GM18519 (cell line): ENCODE measurements at regions not wholly inside any gene's neighbourhood (a gene's known extent, or its start where the extent isn't known, plus 50 kb on each side); places are given as distances from the start of the nearest gene placed in this dataset.

Experiments used
- ATAC-seq: cut with Tn5 transposase; IDR thresholded peaks from one replicate; pipeline ENCODE4 v1.9.1; 2021; ENCODE audit warnings: mild to moderate bottlenecking, moderate library complexity; ENCODE audit not compliant: unreplicated experiment, low FRiP score

DNA sequence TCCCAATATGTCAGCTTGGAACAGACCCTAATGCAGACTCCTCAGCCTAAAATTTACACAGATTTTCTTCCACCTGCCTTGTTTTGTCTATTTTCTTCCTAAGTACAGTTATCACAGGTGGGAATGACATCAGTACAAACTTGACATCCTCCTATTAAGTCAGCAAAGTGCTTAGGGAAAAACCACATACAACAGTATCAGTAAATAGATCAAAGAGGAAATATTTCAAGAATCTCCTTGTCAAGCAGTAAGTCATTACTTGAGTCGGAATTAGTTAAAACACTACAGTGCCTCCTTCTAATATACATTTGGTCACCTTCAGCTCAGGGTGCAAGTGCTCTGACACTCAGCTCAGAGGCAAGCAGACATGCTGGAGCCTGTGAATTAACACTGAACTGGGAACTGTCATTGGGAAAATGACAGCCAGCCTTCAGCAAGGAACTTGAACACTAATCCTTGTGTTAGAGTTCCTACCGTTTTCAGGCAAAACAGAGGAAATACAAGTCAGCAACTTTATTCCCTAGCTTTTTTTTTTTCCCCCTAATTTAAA, 394.3 kb upstream of the HTR2A start:
- no peak for ATAC-seq

- ATAC-seq: no peak
Measured at GRCh38 chr13:47289567-47289966, 392.7 kb upstream of the HTR2A start.

DNA sequence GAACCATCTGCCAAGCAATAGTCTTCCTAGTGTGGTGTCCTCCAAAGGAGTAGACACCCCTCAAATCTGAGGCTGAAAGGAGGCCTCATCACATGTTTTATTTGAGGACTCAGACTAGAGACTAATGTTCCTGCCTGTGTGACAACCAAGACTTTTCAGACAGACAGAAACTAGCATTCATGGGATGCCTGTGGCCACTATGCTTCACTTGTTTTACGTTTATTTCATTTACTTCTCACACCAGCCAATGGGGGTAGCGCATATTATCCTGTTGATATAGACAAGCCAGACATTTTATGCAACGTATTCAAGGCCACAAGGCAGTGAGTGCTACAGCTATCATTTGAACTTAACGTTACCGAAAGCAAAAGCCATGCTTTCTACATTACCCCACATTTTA, 391.7 kb upstream of the HTR2A start:
- ATAC-seq: no peak

GRCh38 chr13:47287291-47287751, 390.5 kb upstream of the HTR2A start:
- no peak for ATAC-seq

DNA sequence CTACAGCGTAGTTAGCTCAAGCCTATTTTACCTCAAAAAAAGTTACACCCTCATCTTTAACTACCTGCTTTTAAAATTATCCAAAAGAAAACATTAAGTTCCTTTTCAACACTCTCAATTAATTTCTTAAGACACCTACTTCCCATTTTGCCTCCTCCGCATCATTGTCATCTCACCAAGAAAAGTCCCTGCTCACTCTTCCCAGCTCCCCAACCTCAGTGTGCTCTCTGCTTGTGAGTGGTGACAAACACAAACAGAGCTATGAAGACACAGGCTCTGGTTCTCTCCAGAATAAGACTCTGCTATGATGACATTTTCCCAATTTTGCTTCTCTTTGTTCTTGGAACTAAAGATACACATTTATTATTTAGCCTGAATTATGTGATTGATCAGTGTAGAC, 385.1 kb upstream of the HTR2A start:
- ATAC-seq: no peak

- no peak for ATAC-seq
Measured at GRCh38 chr13:47279920-47280319, 383.1 kb upstream of the HTR2A start.

DNA sequence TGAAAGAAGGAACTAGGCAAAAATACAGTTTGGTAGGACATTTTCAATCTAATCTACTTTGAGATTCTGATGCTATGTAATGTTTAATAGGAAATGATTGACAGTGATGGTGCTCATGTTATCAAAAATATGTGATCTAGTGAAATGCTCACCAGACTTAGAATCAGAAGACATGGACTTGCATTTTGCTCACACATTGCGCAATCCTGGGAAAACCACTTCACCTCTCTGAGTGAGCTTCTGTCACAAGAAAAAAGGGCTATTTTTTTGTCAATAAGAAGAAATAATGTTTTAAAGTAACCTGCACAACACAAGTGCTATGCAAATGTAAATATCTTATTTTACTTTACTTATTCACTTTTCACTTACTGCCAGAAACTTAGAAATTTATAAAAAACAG, 380.9 kb upstream of the HTR2A start:
- no peak for ATAC-seq

DNA sequence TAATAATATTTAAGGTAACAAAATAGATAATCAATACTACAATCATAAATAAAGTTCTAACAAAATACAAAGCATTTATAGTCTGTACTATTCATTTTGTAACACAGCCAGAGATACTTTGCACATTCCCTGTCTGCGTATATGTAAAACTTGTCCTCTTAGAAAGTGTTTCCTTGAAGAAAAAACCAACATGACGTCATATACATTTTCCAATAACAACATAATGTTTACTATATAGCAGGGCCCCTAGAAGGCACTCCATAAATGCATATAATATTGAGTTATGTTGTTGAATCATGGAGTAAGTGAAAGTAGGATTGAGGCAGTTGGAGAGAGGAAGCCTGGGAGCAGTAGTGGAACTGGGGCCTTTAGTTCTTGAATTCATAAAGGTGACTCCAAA, 371.4 kb upstream of the HTR2A start:
- ATAC-seq: no peak

DNA sequence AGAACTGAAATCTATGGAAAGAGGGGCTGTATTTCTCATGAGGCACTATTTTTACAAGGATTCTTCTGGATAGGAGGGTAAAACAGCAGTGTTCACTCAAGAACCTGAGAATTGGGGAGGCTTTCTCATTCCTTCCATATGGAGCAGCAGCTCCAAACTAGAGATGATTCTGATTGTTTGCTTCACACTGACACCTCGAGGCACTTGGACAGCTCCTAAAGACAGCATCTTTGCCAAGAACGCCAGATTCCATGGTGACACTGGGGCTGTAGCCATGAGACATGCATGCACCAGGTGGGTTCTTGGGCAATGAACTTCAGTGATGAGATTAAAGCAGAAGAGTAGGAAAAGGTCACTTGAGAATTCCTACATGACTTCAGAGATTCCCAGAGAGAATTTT, 361.5 kb upstream of the HTR2A start:
- no peak for ATAC-seq

DNA sequence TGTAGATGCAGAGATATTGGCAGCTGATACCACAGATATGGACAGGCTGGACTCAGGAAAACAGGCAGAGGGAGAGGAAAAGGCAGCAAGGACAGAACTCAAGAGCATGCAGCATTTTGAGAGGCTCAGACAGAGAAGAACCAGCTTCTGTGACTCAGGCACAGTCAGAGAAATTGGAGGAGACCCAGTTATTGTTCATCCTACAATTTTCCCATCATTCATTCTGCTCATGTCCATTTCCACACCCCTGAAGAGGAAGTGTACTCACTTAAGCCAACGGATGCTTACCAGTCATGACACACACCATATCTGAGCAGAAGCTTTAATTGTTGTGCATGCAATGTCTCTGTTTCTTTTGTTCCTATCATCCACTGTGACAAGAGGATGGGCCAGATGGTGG, 359.8 kb upstream of the HTR2A start:
- no peak for ATAC-seq

DNA sequence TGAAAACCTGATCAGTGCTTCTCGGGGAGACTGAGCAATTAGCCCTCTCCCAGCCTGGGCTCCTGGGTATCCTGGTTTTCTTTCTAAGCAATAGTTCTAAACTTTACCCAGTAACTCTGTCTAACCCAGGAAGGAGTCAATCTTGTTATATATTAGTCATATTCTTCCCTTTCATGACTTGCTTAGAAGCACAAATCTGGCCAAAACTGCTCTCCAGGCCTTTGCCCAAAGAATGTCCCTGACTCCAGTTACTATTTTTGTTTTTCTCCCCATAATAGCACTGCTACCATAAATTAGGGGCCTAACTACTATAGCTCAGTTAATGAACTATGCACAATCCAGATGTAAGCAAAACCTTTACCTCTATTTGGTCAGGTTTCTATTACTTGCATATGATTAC, 355.8 kb upstream of the HTR2A start:
- ATAC-seq: no peak

GRCh38 chr13:47251771-47252170, 354.9 kb upstream of the HTR2A start:
- ATAC-seq: no peak

DNA sequence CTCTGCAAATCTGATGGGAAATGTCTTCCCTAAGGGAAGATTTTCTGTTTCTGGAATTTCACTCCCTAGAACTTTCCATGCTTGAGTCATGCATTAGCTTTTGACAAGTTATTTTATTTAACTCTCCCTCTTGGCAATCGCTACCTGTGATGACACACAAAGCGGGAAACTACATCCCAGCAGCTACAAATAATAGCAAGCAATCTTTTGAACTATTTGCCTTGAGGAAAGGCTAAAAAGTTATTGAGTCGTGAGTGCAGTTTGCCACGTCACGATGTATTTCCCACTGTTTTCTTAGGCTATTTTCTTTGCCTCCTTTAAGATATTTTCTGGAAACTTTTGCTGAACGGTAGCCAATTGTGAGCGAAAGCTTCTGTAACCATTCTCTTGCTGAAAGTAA, 353.3 kb upstream of the HTR2A start:
- ATAC-seq: no peak

GRCh38 chr13:47249266-47249665, 352.4 kb upstream of the HTR2A start:
- no peak for ATAC-seq

- ATAC-seq: no peak
Measured at GRCh38 chr13:47241446-47241845, 344.6 kb upstream of the HTR2A start.

- ATAC-seq: no peak
Measured at GRCh38 chr13:47239025-47239424, 342.2 kb upstream of the HTR2A start.

DNA sequence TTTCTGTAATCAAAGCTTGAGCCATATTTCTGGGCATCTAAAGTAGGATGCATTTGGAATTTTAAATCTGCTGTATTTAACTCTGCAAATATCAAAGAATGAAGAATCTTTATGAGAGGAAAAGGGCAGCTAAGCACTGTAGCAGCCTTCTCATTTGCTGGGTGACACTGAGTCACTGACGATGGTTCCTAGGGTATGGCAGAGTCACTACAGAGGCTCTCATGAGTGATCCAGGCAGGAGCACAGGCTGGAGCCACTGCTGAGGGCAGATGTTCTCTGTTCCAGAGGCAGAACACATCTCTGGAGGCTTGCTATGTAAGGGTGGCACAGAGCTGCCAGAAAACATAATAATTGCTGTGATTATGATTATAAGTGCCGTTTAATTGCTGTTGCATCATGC, 340.7 kb upstream of the HTR2A start:
- no peak for ATAC-seq

DNA sequence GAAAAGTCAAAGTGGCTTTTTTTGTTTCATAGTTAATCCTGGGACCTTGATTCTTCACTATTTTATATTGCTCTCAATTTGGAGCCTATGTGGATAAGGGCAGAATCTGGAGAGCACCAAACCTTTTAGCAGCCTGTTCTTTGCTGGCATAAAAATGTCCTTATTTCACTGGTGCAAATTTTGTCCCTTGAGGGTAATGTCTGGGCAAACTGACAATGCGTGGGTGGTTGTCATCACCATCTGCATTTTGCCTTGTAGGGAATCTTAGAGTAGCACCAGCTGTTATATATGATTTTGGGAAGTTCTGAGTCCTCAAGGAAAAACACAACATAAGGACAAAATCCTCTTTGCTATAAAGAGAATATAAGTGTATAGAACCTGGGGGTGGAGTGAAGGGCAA, 336.9 kb upstream of the HTR2A start:
- ATAC-seq: no peak

- no peak for ATAC-seq
Measured at GRCh38 chr13:47232516-47232915, 335.7 kb upstream of the HTR2A start.

- ATAC-seq: no peak
Measured at GRCh38 chr13:47230155-47230554, 333.3 kb upstream of the HTR2A start.

GRCh38 chr13:47226516-47226915, 329.7 kb upstream of the HTR2A start:
- ATAC-seq: no peak

DNA sequence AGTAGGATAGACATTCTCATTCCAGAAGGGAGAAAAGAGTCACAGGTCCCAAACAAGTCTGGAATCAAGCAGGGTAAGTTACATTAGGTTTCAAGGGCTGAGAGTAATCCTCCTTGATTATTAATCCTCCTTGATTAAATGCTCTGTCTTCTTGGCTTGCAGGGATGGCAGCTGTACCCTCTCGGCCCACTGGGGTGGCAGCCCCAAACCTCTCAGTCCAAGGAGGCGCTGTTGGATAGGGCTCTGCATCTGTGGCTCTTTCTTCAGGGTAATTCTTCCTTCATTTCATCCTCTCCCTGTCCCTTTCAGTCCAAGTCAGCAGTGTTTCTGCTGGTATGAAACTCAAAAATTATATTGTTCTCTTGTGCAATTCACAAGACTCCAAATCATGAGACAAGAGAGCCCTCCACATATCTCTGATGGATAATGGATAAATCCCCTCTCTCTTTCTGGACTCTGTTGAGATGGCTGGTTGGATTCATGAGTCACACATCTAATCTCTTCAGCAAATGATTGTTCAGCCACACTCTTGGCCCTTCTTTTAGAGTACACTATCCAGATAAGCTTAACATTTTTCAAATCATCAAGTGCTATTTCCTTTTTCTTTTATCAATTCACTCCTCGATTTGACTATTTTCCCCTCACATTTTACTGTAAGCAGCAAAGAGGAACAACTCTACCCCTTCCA, 323.7 kb upstream of the HTR2A start:
- no peak for ATAC-seq

- ATAC-seq: no peak
Measured at GRCh38 chr13:47218611-47219010, 321.8 kb upstream of the HTR2A start.
